Mesendoderm (in vitro differentiated cells): ENCODE measurements at regions not wholly inside any gene's neighbourhood (a gene's known extent, or its start where the extent isn't known, plus 50 kb on each side); places are given as distances from the start of the nearest gene placed in this dataset.

ENCODE experiments used
- DNase-seq: peaks from one replicate; pipeline ENCODE4 v3.0.0; 2013
- H2AK5ac ChIP-seq: 2 replicates; pipeline ENCODE4 v1.6.1; 2013; ENCODE audit warnings: low read length, inconsistent platforms
- H2BK120ac ChIP-seq: 2 replicates; pipeline ENCODE4 v1.6.1; 2013; ENCODE audit warnings: low read depth, mild to moderate bottlenecking, low read length, moderate library complexity, mixed read lengths
- H2BK15ac ChIP-seq: replicated peaks from 2 replicates; pipeline ENCODE4 v1.6.1; 2013; ENCODE audit warnings: low read depth, mild to moderate bottlenecking, moderate library complexity
- H2BK5ac ChIP-seq: 2 replicates; pipeline ENCODE4 v1.6.1; 2013; ENCODE audit warnings: low read length, inconsistent platforms
- H3K18ac ChIP-seq: 2 replicates; pipeline ENCODE4 v1.6.1; 2013; ENCODE audit warnings: mild to moderate bottlenecking, low read length, mixed read lengths
- H3K23ac ChIP-seq: one replicate; pipeline ENCODE4 v1.6.1; 2013; ENCODE audit warnings: low read length
- H3K27ac ChIP-seq: 2 replicates; pipeline ENCODE4 v1.5.1; 2013; ENCODE audit warnings: low read depth, mild to moderate bottlenecking, inconsistent platforms, low read length, moderate library complexity
- H3K27me3 ChIP-seq: 2 replicates; pipeline ENCODE4 v1.6.1; 2013; ENCODE audit warnings: low read length, control low read depth, mild to moderate bottlenecking, inconsistent platforms; ENCODE audit not compliant: insufficient read depth, poor library complexity
- H3K36me3 ChIP-seq: 2 replicates; pipeline ENCODE4 v1.6.1; 2013; ENCODE audit warnings: low read length, inconsistent platforms; ENCODE audit not compliant: control insufficient read depth, insufficient read depth
- H3K4ac ChIP-seq: one replicate; pipeline ENCODE4 v1.6.1; 2013; ENCODE audit warnings: low read depth, mild to moderate bottlenecking, low read length, moderate library complexity
- H3K4me1 ChIP-seq: 2 replicates; pipeline ENCODE4 v1.6.1; 2013; ENCODE audit warnings: low read depth, low read length, inconsistent platforms; ENCODE audit not compliant: control insufficient read depth
- H3K4me2 ChIP-seq: 2 replicates; pipeline ENCODE4 v1.6.1; 2013; ENCODE audit warnings: low read length
- H3K4me3 ChIP-seq: 2 replicates; pipeline ENCODE4 v1.5.1; 2013; ENCODE audit warnings: mild to moderate bottlenecking, low read length
- H3K56ac ChIP-seq: one replicate; pipeline ENCODE4 v1.6.1; 2013; ENCODE audit warnings: low read length
- H3K79me1 ChIP-seq: 2 replicates; pipeline ENCODE4 v1.6.1; 2013; ENCODE audit warnings: low read length, inconsistent platforms
- H3K79me2 ChIP-seq: 2 replicates; pipeline ENCODE4 v1.6.1; 2013; ENCODE audit warnings: mild to moderate bottlenecking, low read length; ENCODE audit not compliant: control insufficient read depth, insufficient read depth
- H3K9ac ChIP-seq: 2 replicates; pipeline ENCODE4 v1.6.1; 2013; ENCODE audit warnings: low read length, inconsistent platforms
- H4K5ac ChIP-seq: one replicate; pipeline ENCODE4 v1.6.1; 2013; ENCODE audit warnings: low read length
- H4K8ac ChIP-seq: one replicate; pipeline ENCODE4 v1.6.1; 2013; ENCODE audit warnings: low read depth, mild to moderate bottlenecking, control low read depth, low read length, moderate library complexity
- WGBS: extraction: QIAGEN DNeasy Blood & Tissue Kit; methylation state at CpG from one replicate; pipeline ENCODE4 v1.1.7; 2013; ENCODE audit warnings: low lambda C conversion rate, missing lambda C conversion rate; ENCODE audit not compliant: insufficient coverage; ENCODE audit errors: extremely low coverage; 5-methylcytosine and 5-hydroxymethylcytosine counted together

DNA sequence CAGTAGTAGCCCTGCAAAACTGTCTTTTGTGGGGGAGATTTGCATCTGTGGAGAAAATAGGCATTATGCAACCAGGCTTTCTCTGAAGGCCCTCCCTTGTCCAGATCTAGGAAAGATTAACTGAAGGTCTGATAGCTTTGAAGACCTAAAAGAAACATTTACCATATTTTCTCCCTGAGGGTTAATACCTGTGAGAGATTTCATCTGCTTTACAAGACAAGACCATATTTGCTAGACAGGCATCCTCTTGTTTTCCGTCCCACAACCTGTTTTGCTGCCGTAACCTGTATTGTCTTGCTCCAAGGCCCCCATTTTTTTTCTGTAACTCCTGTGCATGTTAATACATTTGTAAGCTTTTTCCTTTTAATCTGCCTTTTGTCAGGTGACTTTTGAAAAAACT is 1985.2 kb upstream of the CDH9 start:
- H3K27me3 ChIP-seq = no peaks in the 10 kb centered on the region
- no peaks in the 10 kb centered on the region for H3K79me2 ChIP-seq
- H3K4me2 ChIP-seq = no peak overlapping the region
- DNase-seq = no peak
- no peak overlapping the region for H2BK15ac ChIP-seq
- H4K8ac ChIP-seq = no peak overlapping the region
- H3K4me1 ChIP-seq = no peaks in the 10 kb centered on the region
- H3K79me1 ChIP-seq = no peaks in the 10 kb centered on the region
- no peak overlapping the region for H2BK120ac ChIP-seq
- no peaks in the 10 kb centered on the region for H3K36me3 ChIP-seq
- no peak overlapping the region for H3K9ac ChIP-seq
- H3K56ac ChIP-seq = no peak overlapping the region
- H2BK5ac ChIP-seq = no peak overlapping the region
- no peak overlapping the region for H3K23ac ChIP-seq
- no peak overlapping the region for H3K4me3 ChIP-seq
- no peak overlapping the region for H3K18ac ChIP-seq
- H3K4ac ChIP-seq = no peak overlapping the region
- no CpG with 5 or more reads among the region's 2 CpGs for WGBS
- H3K27ac ChIP-seq = no peak overlapping the region
- no peak overlapping the region for H2AK5ac ChIP-seq
- H4K5ac ChIP-seq = no peak overlapping the region

DNA sequence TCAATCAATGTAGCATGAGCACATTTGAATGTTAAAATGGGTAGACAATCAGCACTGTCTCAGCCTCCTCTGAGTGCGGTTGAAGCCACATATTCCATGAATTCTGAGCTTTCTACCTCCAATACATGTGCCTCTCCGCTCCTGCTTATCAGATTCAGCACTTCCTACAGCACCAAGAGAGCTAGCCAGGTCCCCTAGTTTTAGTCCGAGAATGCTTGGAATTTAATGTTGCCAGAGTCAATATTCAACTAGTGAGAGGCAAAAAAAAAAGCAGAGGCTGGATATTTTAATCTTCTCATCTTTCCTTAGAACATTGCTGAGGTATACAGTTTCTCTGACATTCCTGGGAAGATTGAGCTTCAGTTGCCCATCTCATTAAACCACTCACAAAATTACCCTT is 1979.1 kb upstream of the CDH9 start:
- H3K4me2 ChIP-seq = no peak overlapping the region
- H3K4ac ChIP-seq = no peak overlapping the region
- H4K5ac ChIP-seq = no peak overlapping the region
- H3K79me2 ChIP-seq = no peaks in the 10 kb centered on the region
- no peak overlapping the region for H2BK120ac ChIP-seq
- H3K27me3 ChIP-seq = no peaks in the 10 kb centered on the region
- peak; percentile 59 for DNase-seq
- H3K56ac ChIP-seq = no peak overlapping the region
- no peak overlapping the region for H3K27ac ChIP-seq
- no peak overlapping the region for H3K18ac ChIP-seq
- H3K9ac ChIP-seq = no peak overlapping the region
- no CpG with 5 or more reads among the region's 3 CpGs for WGBS
- H3K79me1 ChIP-seq = no peaks in the 10 kb centered on the region
- H2BK15ac ChIP-seq = no peak overlapping the region
- H4K8ac ChIP-seq = no peak overlapping the region
- no peak overlapping the region for H3K23ac ChIP-seq
- no peak overlapping the region for H2AK5ac ChIP-seq
- H3K36me3 ChIP-seq = no peaks in the 10 kb centered on the region
- H2BK5ac ChIP-seq = no peak overlapping the region
- H3K4me1 ChIP-seq = no peaks in the 10 kb centered on the region
- no peak overlapping the region for H3K4me3 ChIP-seq

DNA sequence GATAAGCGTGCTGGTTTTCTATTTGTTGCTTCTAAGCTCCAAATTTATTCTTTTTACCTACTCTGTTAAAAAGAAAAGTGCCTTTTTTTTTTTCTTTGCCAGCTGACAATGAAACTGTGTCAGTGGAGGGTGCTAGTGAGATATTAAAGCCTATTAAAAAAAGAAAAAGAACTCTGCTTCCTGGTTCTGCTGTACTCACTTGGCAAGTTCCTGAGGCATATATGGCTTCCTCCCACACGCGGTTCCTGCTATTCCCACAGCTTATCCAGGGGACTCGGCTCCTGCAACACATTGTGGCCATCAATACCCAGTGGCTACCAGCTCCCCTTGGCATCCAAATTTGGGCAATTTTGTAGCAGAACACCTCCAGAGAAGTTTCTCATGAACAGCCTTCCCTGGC is 1977.7 kb upstream of the CDH9 start:
- Histone ChIP-seq H3K79me1 (no peaks in the 10 kb centered on the region), H2BK15ac (no peak overlapping the region), H3K4ac (no peak overlapping the region), H3K18ac (no peak overlapping the region), H3K79me2 (no peaks in the 10 kb centered on the region), H3K56ac (no peak overlapping the region), H3K23ac (no peak overlapping the region), H4K8ac (no peak overlapping the region), H3K27ac (no peak overlapping the region), H3K9ac (no peak overlapping the region), H3K27me3 (no peaks in the 10 kb centered on the region), H2BK120ac (no peak overlapping the region), H3K4me3 (no peak overlapping the region), H3K36me3 (no peaks in the 10 kb centered on the region), H3K4me2 (no peak overlapping the region), H2AK5ac (no peak overlapping the region), H3K4me1 (no peaks in the 10 kb centered on the region), H2BK5ac (no peak overlapping the region), H4K5ac (no peak overlapping the region)
- no CpG with 5 or more reads among the region's 4 CpGs for WGBS
- DNase-seq = no peak

DNA sequence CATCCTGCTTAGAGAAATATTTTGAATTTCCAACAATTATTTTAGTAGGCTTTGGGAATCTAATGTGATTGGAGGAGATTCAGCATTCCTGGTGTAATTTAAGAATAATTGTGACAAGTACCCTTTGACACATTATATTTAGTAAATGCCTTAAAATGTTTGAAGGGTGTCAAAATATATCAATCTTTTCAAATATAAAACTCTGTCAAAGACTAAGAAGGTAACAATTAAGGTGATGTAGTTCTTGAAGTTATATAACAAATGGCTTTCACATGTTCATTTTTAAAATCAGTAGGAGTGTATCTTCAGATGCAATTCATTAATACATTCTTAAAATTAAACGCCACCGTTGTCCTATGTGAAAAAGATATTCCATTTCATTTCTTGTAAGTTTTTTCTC is 1977.1 kb upstream of the CDH9 start:
- no peak overlapping the region for H3K23ac ChIP-seq
- no peak overlapping the region for H2BK120ac ChIP-seq
- H3K18ac ChIP-seq = no peak overlapping the region
- no peak overlapping the region for H3K9ac ChIP-seq
- H2AK5ac ChIP-seq = no peak overlapping the region
- H3K56ac ChIP-seq = no peak overlapping the region
- no peak overlapping the region for H3K4me3 ChIP-seq
- no peak overlapping the region for H4K5ac ChIP-seq
- no peaks in the 10 kb centered on the region for H3K79me2 ChIP-seq
- WGBS = no CpG with 5 or more reads among the region's 2 CpGs
- H3K79me1 ChIP-seq = no peaks in the 10 kb centered on the region
- no peak for DNase-seq
- H3K27ac ChIP-seq = no peak overlapping the region
- H3K36me3 ChIP-seq = no peaks in the 10 kb centered on the region
- H3K4me2 ChIP-seq = no peak overlapping the region
- no peaks in the 10 kb centered on the region for H3K4me1 ChIP-seq
- no peaks in the 10 kb centered on the region for H3K27me3 ChIP-seq
- no peak overlapping the region for H2BK15ac ChIP-seq
- H2BK5ac ChIP-seq = no peak overlapping the region
- no peak overlapping the region for H3K4ac ChIP-seq
- H4K8ac ChIP-seq = no peak overlapping the region

DNA sequence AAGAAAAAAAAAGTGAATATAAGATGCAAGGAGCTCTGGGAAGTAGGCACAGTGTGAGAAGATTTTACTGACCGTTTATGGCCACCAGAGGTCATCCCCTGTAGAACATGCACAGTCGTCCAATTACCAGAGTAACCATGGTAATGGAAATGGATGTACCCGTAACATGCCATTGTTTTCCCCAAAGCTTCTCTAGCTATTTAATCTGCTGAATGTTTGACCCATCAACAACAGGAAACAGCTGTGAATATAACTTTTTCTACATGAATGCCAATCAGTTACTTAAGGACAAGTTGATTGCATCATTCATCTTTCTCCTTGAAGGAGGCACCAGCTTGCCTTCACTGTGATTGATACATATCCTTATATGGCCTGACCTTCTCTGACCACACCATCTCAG is 1967.0 kb upstream of the CDH9 start:
- Histone ChIP-seq H3K23ac (no peak overlapping the region), H2BK15ac (no peak overlapping the region), H3K4ac (no peak overlapping the region), H2BK120ac (no peak overlapping the region), H2BK5ac (no peak overlapping the region), H3K9ac (no peak overlapping the region), H3K56ac (no peak overlapping the region), H3K79me2 (no peaks in the 10 kb centered on the region), H3K79me1 (no peaks in the 10 kb centered on the region), H3K18ac (no peak overlapping the region), H3K36me3 (no peaks in the 10 kb centered on the region), H3K4me3 (no peak overlapping the region), H3K4me2 (no peak overlapping the region), H3K27me3 (no peaks in the 10 kb centered on the region), H2AK5ac (no peak overlapping the region), H4K5ac (no peak overlapping the region), H3K4me1 (peaks cover 3% of the 10 kb centered on the region), H4K8ac (no peak overlapping the region), H3K27ac (no peak overlapping the region)
- DNase-seq = peak; percentile 68
- WGBS = no CpG with 5 or more reads among the region's 3 CpGs

DNA sequence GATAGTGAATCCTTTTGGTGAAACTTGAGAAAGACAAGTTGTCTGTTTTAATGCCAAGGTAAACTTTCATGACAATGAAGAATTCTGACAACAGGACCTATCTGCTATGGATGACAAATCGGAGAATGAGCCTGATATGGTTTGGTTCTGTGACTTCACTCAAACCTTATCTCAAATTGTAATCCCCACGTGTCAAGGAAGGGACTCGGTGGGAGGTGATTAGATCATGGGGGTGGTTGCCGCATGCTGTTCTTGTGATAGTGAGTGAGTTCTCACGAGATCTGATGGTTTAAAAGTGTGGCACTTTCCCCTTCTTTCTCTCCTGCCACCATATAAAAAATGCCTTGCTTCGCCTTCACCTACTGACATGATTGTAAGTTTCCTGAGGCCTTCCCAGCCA is 1964.1 kb upstream of the CDH9 start:
- Histone ChIP-seq H3K27ac (no peak overlapping the region), H4K5ac (no peak overlapping the region), H3K18ac (no peak overlapping the region), H4K8ac (no peak overlapping the region), H3K4me2 (no peak overlapping the region), H3K36me3 (no peaks in the 10 kb centered on the region), H3K27me3 (no peaks in the 10 kb centered on the region), H2BK15ac (no peak overlapping the region), H3K79me2 (no peaks in the 10 kb centered on the region), H2BK120ac (no peak overlapping the region), H3K23ac (no peak overlapping the region), H3K56ac (no peak overlapping the region), H3K4ac (no peak overlapping the region), H2AK5ac (no peak overlapping the region), H3K79me1 (no peaks in the 10 kb centered on the region), H3K4me3 (no peak overlapping the region), H2BK5ac (no peak overlapping the region), H3K9ac (no peak overlapping the region), H3K4me1 (peaks cover 3% of the 10 kb centered on the region)
- WGBS = no CpG with 5 or more reads among the region's 6 CpGs
- peak; percentile 86 for DNase-seq
